ENCODE measurements at regions not wholly inside any gene's neighbourhood (a gene's known extent, or its start where the extent isn't known, plus 50 kb on each side); places are given as distances from the start of the nearest gene placed in this dataset.

DNA sequence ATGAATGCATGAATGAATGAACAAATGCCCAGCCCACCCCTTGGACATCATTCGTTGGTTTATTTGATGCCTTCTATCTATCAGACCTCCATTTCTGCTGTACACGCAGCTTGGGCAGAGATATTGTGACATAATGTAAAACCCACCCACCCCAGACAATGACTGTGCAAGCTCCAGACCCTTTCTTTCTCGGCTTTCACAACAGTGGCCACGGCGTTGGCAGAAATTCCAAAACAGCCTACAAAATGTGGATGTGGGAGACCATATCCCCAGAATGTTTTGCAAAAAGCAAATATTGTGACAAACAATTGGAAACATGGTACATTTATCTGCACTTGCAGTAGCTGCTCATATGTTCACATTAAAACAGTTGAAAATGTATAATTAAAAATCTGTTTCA is 162.0 kb upstream of the MAFB start:
- Histone ChIP-seq H3K9me3 (peaks cover 0 to under 1% (median 0%) of the 10 kb centered on the region in 4 donors), H3K4me1 (no peaks in the 10 kb centered on the region), H3K27me3 (no peaks in the 10 kb centered on the region), H3K27ac (no peak overlapping the region), H3K36me3 (no peaks in the 10 kb centered on the region), H3K4me3 (no peak overlapping the region)
- DNase-seq (no peak), ATAC-seq (ENCODE audit: low FRiP score in 2 of 2) (no peak)
- no peak for TF ChIP-seq POLR2AphosphoS5 (IDR thresholded peaks at IDR 0.05)
- TF ChIP-seq POLR2A (IDR thresholded peaks at IDR 0.05), result no peak
- no peak for TF ChIP-seq EP300 (IDR thresholded peaks at IDR 0.05)
- no peak for TF ChIP-seq CTCF (IDR thresholded peaks at IDR 0.05)
- 58 to 75% methylated on average over 5 of the region's 5 CpGs for WGBS, 2 donors

DNA sequence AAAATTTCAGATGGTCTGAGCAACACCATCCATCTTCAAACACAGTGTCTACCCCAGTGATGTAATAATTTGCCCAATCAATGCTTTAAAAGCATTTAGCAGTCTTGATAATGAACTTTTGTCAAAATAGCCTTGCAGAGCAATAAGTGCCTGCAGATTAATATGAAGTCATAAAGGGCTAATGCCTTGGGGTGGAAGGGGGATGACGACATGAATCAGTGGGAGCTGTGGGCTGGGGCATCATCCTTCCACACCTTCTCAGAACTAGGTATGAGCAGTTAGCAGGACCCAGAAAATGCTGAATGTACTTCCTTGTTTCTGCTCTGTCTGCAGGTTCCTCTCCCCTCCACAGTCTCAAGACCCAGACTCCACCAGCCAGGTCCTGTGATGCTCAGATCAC is 166.2 kb upstream of the MAFB start:
- no peaks in the 10 kb centered on the region for H3K9me3 ChIP-seq
- H3K27me3 ChIP-seq, result no peaks in the 10 kb centered on the region
- ATAC-seq (ENCODE audit: low FRiP score in 2 of 2), result no peak
- DNase-seq, result no peak
- no peak for TF ChIP-seq POLR2A (IDR thresholded peaks at IDR 0.05)
- no peak for TF ChIP-seq POLR2AphosphoS5 (IDR thresholded peaks at IDR 0.05)
- TF ChIP-seq EP300 (IDR thresholded peaks at IDR 0.05), result no peak
- no peaks in the 10 kb centered on the region for H3K4me1 ChIP-seq
- H3K27ac ChIP-seq, result no peak overlapping the region
- 88 to 100% methylated on average over 1 of the region's 1 CpG for WGBS, 2 donors
- H3K36me3 ChIP-seq, result no peaks in the 10 kb centered on the region
- no peak overlapping the region for H3K4me3 ChIP-seq

GRCh38 chr20:40856653-40857052 is 167.6 kb upstream of the MAFB start:
- Histone ChIP-seq H3K27ac (no peak overlapping the region), H3K27me3 (no peaks in the 10 kb centered on the region), H3K9me3 (no peaks in the 10 kb centered on the region), H3K4me3 (no peak overlapping the region), H3K4me1 (no peaks in the 10 kb centered on the region), H3K36me3 (no peaks in the 10 kb centered on the region)
- WGBS, 2 donors, result 81 to 86% methylated on average over 5 of the region's 5 CpGs
- TF ChIP-seq CTCF (IDR thresholded peaks at IDR 0.05) (no peak), EP300 (IDR thresholded peaks at IDR 0.05) (no peak), POLR2A (IDR thresholded peaks at IDR 0.05) (no peak), POLR2AphosphoS5 (IDR thresholded peaks at IDR 0.05) (no peak)
- DNase-seq (no peak), ATAC-seq (ENCODE audit: low FRiP score in 2 of 2) (no peak)

- ATAC-seq (ENCODE audit: low FRiP score in 2 of 2) (peak in 1 of 2 donors; percentile 58), DNase-seq (no peak)
- WGBS, 2 donors, result 78 to 80% methylated on average over 7 to 8 of the region's 8 CpGs
- Histone ChIP-seq H3K9me3 (no peaks in the 10 kb centered on the region), H3K4me1 (no peaks in the 10 kb centered on the region), H3K27me3 (no peaks in the 10 kb centered on the region), H3K4me3 (no peak overlapping the region), H3K36me3 (no peaks in the 10 kb centered on the region), H3K27ac (no peak overlapping the region)
- no peak for TF ChIP-seq EP300 (IDR thresholded peaks at IDR 0.05)
- TF ChIP-seq POLR2AphosphoS5 (IDR thresholded peaks at IDR 0.05), result no peak
- no peak for TF ChIP-seq CTCF (IDR thresholded peaks at IDR 0.05)
- no peak for TF ChIP-seq POLR2A (IDR thresholded peaks at IDR 0.05)
Observed at GRCh38 chr20:40860487-40860902, 168.1 kb upstream of the TOP1 start.

- DNase-seq, result no peak
- no peak overlapping the region for H3K4me3 ChIP-seq
- WGBS, 2 donors, result 79 to 90% methylated on average over 6 to 11 of the region's 11 CpGs
- no peak for ATAC-seq (ENCODE audit: low FRiP score in 2 of 2)
- H3K9me3 ChIP-seq, result no peaks in the 10 kb centered on the region
- no peaks in the 10 kb centered on the region for H3K36me3 ChIP-seq
- H3K27ac ChIP-seq, result no peak overlapping the region
- no peaks in the 10 kb centered on the region for H3K27me3 ChIP-seq
- no peaks in the 10 kb centered on the region for H3K4me1 ChIP-seq
- no peak for TF ChIP-seq EP300 (IDR thresholded peaks at IDR 0.05)
Observed at GRCh38 chr20:40861427-40862008, 167.1 kb upstream of the TOP1 start.

DNA sequence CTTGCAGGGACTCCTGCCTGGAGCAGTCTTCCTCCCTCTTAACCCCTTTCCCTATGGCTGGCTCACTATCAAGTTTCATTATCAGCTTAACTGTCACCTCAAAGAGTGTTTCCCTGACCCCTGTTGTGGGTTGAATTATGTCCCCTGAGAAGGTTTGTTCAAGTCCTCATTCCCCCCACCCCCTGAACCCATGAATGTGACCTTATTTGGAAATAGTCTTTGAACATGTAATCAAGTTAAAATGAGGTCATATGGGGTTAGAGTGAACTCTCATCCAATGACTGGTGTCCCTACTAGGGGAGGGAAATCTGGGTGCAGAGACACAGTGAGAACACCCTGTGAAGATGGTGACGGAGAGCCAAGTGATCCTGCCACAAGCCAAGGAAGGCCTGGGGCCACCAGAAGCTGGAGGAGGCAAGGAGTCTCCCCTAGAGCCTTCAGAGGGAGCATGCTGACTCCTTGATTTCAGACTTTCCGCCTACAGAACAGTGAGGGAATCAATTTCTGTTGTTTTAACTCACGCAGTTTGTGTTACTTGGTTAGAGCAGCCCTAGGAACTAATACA is 165.2 kb upstream of the TOP1 start:
- DNase-seq (no peak), ATAC-seq (ENCODE audit: low FRiP score in 2 of 2) (no peak)
- H3K36me3 ChIP-seq, result no peaks in the 10 kb centered on the region
- H3K27me3 ChIP-seq, result no peaks in the 10 kb centered on the region
- no peak for TF ChIP-seq CTCF (IDR thresholded peaks at IDR 0.05)
- TF ChIP-seq POLR2A (IDR thresholded peaks at IDR 0.05), result no peak
- no peak for TF ChIP-seq EP300 (IDR thresholded peaks at IDR 0.05)
- TF ChIP-seq POLR2AphosphoS5 (IDR thresholded peaks at IDR 0.05), result no peak
- WGBS, 2 donors, result 96 to 100% methylated on average over 3 of the region's 3 CpGs
- no peak overlapping the region for H3K27ac ChIP-seq
- no peak overlapping the region for H3K4me3 ChIP-seq
- peaks cover 0 to 2% (median 0%) of the 10 kb centered on the region in 4 donors for H3K4me1 ChIP-seq
- H3K9me3 ChIP-seq, result no peaks in the 10 kb centered on the region
